ENCODE measurements at regions not wholly inside any gene's neighbourhood (a gene's known extent, or its start where the extent isn't known, plus 50 kb on each side); places are given as distances from the start of the nearest gene placed in this dataset.

GRCh38 chr14:84108746-84109457 lies 1421.0 kb upstream of the FLRT2 start:
- H3K27ac Mint-ChIP-seq (ENCODE audit: unreplicated experiment), result no peak overlapping the region
- peaks cover 5% of the 10 kb centered on the region for H3K9me3 Mint-ChIP-seq
- no peaks in the 10 kb centered on the region for H3K27me3 Mint-ChIP-seq (ENCODE audit: low read depth)
- H3K4me3 Mint-ChIP-seq, result no peak overlapping the region
- no peak for TF ChIP-seq CTCF (conservative IDR thresholded peaks at IDR 0.05)
- H3K4me1 Mint-ChIP-seq, result no peaks in the 10 kb centered on the region
- H3K36me3 Mint-ChIP-seq (ENCODE audit: low read depth), result no peaks in the 10 kb centered on the region
- no peak for DNase-seq (ENCODE audit: low read depth, low spot score)

GRCh38 chr14:84112589-84112988 lies 1417.4 kb upstream of the FLRT2 start:
- H3K9me3 Mint-ChIP-seq, result peaks cover 5% of the 10 kb centered on the region
- no peaks in the 10 kb centered on the region for H3K4me1 Mint-ChIP-seq
- no peaks in the 10 kb centered on the region for H3K36me3 Mint-ChIP-seq (ENCODE audit: low read depth)
- TF ChIP-seq CTCF (conservative IDR thresholded peaks at IDR 0.05), result no peak
- H3K4me3 Mint-ChIP-seq, result no peak overlapping the region
- H3K27me3 Mint-ChIP-seq (ENCODE audit: low read depth), result no peaks in the 10 kb centered on the region
- no peak overlapping the region for H3K27ac Mint-ChIP-seq (ENCODE audit: unreplicated experiment)
- DNase-seq (ENCODE audit: low read depth, low spot score), result no peak

GRCh38 chr14:84125676-84126075 lies 1404.3 kb upstream of the FLRT2 start:
- Mint-ChIP-seq H3K4me3 (no peak overlapping the region), H3K4me1 (peaks cover 6% of the 10 kb centered on the region), H3K36me3 (ENCODE audit: low read depth) (no peaks in the 10 kb centered on the region), H3K9me3 (no peaks in the 10 kb centered on the region), H3K27me3 (ENCODE audit: low read depth) (no peaks in the 10 kb centered on the region), H3K27ac (ENCODE audit: unreplicated experiment) (no peak overlapping the region)
- TF ChIP-seq CTCF (conservative IDR thresholded peaks at IDR 0.05), result no peak
- no peak for DNase-seq (ENCODE audit: low read depth, low spot score)

GRCh38 chr14:84127495-84127894 lies 1402.4 kb upstream of the FLRT2 start:
- Mint-ChIP-seq H3K36me3 (ENCODE audit: low read depth) (no peaks in the 10 kb centered on the region), H3K4me1 (peaks cover 6% of the 10 kb centered on the region), H3K27me3 (ENCODE audit: low read depth) (no peaks in the 10 kb centered on the region), H3K9me3 (no peaks in the 10 kb centered on the region), H3K4me3 (no peak overlapping the region), H3K27ac (ENCODE audit: unreplicated experiment) (no peak overlapping the region)
- TF ChIP-seq CTCF (conservative IDR thresholded peaks at IDR 0.05), result no peak
- no peak for DNase-seq (ENCODE audit: low read depth, low spot score)

GRCh38 chr14:84128050-84128449 lies 1401.9 kb upstream of the FLRT2 start:
- Mint-ChIP-seq H3K36me3 (ENCODE audit: low read depth) (no peaks in the 10 kb centered on the region), H3K9me3 (no peaks in the 10 kb centered on the region), H3K4me3 (no peak overlapping the region), H3K27ac (ENCODE audit: unreplicated experiment) (no peak overlapping the region), H3K27me3 (ENCODE audit: low read depth) (no peaks in the 10 kb centered on the region), H3K4me1 (peaks cover 6% of the 10 kb centered on the region)
- DNase-seq (ENCODE audit: low read depth, low spot score), result no peak
- no peak for TF ChIP-seq CTCF (conservative IDR thresholded peaks at IDR 0.05)
